ENCODE measurements at regions not wholly inside any gene's neighbourhood (a gene's known extent, or its start where the extent isn't known, plus 50 kb on each side); places are given as distances from the start of the nearest gene placed in this dataset.

- intact Hi-C loops (cut with DNase I) = no loop called here
- no peaks in the 10 kb centered on the region for H3K27me3 ChIP-seq
- TF ChIP-seq CTCF (IDR thresholded peaks at IDR 0.05) = no peak
- TF ChIP-seq POLR2A (IDR thresholded peaks at IDR 0.05) = no peak
- H3K36me3 ChIP-seq (replicated peaks in 1 of 2; ENCODE audit: insufficient read depth in 1 of 2, low read depth in 2 of 2) = no peaks in the 10 kb centered on the region
- H3K4me3 ChIP-seq = no peak overlapping the region
- no peaks in the 10 kb centered on the region for H3K4me1 ChIP-seq
- WGBS, 2 donors = 87 to 89% methylated on average over 12 of the region's 12 CpGs
- DNase-seq (no peak), ATAC-seq (no peak)
- H3K9me3 ChIP-seq = no peaks in the 10 kb centered on the region
- H3K27ac ChIP-seq = no peak overlapping the region
These were observed 502.8 kb downstream of the EIPR1 start for GRCh38 chr2:2874805-2875204.

GRCh38 chr2:2874341-2874740 is 503.3 kb downstream of the EIPR1 start:
- 79 to 84% methylated on average over 8 to 10 of the region's 10 CpGs for WGBS, 2 donors
- no peak for TF ChIP-seq POLR2A (IDR thresholded peaks at IDR 0.05)
- TF ChIP-seq CTCF (IDR thresholded peaks at IDR 0.05) = no peak

GRCh38 chr2:2873450-2873811 is 504.2 kb downstream of the EIPR1 start:
- Histone ChIP-seq H3K9me3 (no peaks in the 10 kb centered on the region), H3K4me1 (no peaks in the 10 kb centered on the region), H3K27me3 (no peaks in the 10 kb centered on the region), H3K36me3 (replicated peaks in 1 of 2; ENCODE audit: insufficient read depth in 1 of 2, low read depth in 2 of 2) (no peaks in the 10 kb centered on the region), H3K4me3 (no peak overlapping the region), H3K27ac (no peak overlapping the region)
- DNase-seq = no peak
- intact Hi-C loops (cut with DNase I) = no loop called here
- WGBS, 2 donors = 66 to 86% methylated on average over 7 of the region's 7 CpGs
- no peak for ATAC-seq
- TF ChIP-seq POLR2A (IDR thresholded peaks at IDR 0.05) (no peak), CTCF (IDR thresholded peaks at IDR 0.05) (no peak)

More at GRCh38 chr2:2874341-2874740, 503.3 kb downstream of the EIPR1 start:
- intact Hi-C loops (cut with DNase I) = no loop called here
- Histone ChIP-seq H3K4me1 (no peaks in the 10 kb centered on the region), H3K27ac (no peak overlapping the region), H3K9me3 (no peaks in the 10 kb centered on the region), H3K27me3 (no peaks in the 10 kb centered on the region), H3K4me3 (no peak overlapping the region), H3K36me3 (replicated peaks in 1 of 2; ENCODE audit: insufficient read depth in 1 of 2, low read depth in 2 of 2) (no peaks in the 10 kb centered on the region)
- DNase-seq (no peak), ATAC-seq (no peak)

- Histone ChIP-seq H3K27me3 (no peaks in the 10 kb centered on the region), H3K4me1 (no peaks in the 10 kb centered on the region), H3K9me3 (no peaks in the 10 kb centered on the region), H3K4me3 (no peak overlapping the region), H3K36me3 (replicated peaks in 1 of 2; ENCODE audit: insufficient read depth in 1 of 2, low read depth in 2 of 2) (no peaks in the 10 kb centered on the region), H3K27ac (no peak overlapping the region)
- intact Hi-C loops (cut with DNase I) = no loop called here
- 69 to 71% methylated on average over 3 of the region's 3 CpGs for WGBS, 2 donors
- ATAC-seq = no peak
- no peak for DNase-seq
- TF ChIP-seq POLR2A (IDR thresholded peaks at IDR 0.05) = no peak
- no peak for TF ChIP-seq CTCF (IDR thresholded peaks at IDR 0.05)
These were observed 504.7 kb downstream of the EIPR1 start for GRCh38 chr2:2872713-2873449.

- WGBS, 2 donors = 83 to 86% methylated on average over 15 of the region's 15 CpGs
- TF ChIP-seq POLR2A (IDR thresholded peaks at IDR 0.05) (no peak), CTCF (IDR thresholded peaks at IDR 0.05) (no peak)
- no peak overlapping the region for H3K27ac ChIP-seq
- H3K27me3 ChIP-seq = no peaks in the 10 kb centered on the region
- no peaks in the 10 kb centered on the region for H3K4me1 ChIP-seq
- ATAC-seq = no peak
- DNase-seq = no peak
- intact Hi-C loops (cut with DNase I) = no loop called here
- no peaks in the 10 kb centered on the region for H3K36me3 ChIP-seq (replicated peaks in 1 of 2; ENCODE audit: insufficient read depth in 1 of 2, low read depth in 2 of 2)
- no peak overlapping the region for H3K4me3 ChIP-seq
- no peaks in the 10 kb centered on the region for H3K9me3 ChIP-seq
These were observed 505.4 kb downstream of the EIPR1 start for GRCh38 chr2:2872309-2872617.

All from body of pancreas (tissue), 4 donors.